NCI-H526 (cell line): ENCODE measurements at regions not wholly inside any gene's neighbourhood (a gene's known extent, or its start where the extent isn't known, plus 50 kb on each side); places are given as distances from the start of the nearest gene placed in this dataset.
A peak's percentile ranks its signal among the peaks of the same experiment; 100 is the strongest.

Experiments
- DNase-seq, 2 experiments: peaks; one replicate each; lab custom pipeline; 2025; lab: John Stamatoyannopoulos, UW

DNA sequence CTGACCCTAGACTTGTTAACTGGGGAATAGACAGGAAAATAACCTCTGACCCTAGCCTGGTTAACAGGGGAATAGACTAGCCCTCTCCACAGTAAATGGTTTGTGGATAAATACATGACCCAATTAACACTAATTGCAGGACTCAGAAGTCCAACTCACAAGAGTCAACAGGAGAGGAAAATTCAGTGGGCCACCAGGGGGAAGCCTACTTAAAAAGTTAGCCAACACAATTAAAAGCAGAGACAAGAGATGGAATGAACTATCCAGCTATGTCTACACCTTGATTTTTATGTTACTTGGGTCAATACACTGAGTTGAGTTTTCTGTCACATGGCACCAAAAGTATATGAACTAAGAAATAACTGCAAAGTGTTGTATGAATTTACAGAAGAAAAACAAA lies 158.8 kb upstream of the SLC39A10 start:
- DNase-seq: peak in 1 of 2 experiments; percentile 28

DNA sequence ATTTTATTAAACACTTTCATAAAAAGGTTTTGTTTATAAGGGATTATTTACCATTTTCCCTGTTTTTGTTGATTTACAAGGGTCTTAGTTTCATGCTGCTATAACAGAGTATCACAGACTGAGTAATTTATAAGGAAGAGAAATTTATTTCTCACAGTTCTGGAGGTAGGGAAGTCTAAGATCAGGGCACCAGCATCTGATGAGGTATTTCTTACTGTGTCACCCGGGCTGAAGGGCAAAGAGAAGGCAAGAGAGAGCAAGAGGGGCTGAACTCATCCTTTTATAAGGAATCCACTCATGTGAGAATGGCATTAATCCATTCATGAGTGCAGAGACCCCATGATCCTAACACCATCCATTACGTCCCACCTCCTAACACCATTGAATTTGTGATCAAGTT lies 160.0 kb upstream of the SLC39A10 start:
- no peak for DNase-seq

DNA sequence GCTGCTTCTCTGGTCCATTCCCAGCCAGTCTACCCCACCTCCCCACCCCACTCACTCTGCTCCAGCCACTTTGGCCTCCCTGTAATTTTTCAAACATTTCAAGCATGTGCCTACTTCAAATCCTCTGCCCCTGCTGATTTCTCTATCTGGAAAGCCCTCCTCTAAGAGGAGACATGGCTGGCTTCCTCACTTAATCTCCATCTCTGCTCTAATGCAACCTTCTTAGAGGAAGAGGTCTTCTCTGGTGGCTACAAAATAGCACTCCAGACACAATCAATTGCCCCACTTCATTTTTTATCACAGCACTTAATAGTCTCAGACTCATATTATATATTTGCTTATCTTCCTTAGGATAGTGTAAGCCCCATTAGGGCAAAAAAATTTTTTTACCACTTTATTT lies 161.1 kb upstream of the SLC39A10 start:
- DNase-seq: no peak

DNA sequence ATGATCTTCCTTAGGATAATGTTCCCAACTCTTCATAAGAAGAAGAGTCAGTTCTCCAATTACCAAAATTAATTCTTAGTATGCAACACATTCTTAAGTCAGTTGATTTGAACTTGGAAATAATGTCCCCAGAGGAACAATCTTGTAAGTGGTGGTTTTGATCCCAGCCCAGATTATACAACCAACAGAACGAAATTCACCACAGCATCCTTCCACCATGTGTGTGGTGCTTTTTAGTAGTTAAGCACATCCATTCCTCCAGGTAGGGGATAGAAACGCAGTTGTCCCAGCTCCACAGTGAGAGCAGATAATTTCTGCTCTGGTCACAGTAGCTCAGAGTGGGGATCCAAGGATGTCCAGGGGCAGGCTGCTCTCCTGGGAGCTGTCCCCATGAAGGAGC lies 161.7 kb upstream of the SLC39A10 start:
- no peak for DNase-seq

DNA sequence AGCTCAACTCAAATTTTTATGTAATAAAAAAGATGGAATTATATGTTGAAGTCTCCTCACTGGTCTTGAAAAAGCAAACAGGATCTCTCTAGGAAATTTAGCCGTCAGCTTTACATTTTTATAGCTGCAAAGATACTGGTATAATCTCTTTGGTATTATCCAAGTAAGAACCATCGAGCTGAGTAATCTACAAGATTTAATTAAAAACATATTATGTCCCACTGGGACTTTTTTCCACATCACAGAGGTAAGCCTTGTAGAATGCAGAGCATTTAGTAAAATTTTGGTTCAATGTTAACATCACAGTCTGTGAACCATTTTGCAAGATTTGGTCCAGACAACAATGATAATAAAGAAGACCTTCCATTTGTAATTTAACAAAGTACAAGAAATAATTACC lies 162.6 kb upstream of the SLC39A10 start:
- no peak for DNase-seq

DNA sequence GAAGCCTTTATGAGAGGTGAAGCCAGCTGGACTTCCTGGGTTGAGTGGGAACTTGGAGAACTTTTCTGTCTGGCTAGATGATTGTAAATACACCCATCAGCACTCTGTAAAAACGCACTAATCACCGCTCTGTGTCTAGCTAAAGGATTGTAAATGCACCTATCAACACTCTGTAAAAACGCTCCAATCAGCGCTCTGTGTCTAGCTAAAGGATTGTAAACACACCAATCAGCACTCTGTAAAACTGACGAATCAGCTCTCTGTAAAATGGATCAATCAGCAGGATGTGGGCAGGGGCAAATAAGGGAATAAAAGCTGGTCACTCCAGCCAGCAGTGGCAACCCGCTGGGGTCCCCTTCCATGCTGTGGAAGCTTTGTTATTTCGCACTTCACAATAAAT lies 163.6 kb upstream of the SLC39A10 start:
- no peak for DNase-seq

DNA sequence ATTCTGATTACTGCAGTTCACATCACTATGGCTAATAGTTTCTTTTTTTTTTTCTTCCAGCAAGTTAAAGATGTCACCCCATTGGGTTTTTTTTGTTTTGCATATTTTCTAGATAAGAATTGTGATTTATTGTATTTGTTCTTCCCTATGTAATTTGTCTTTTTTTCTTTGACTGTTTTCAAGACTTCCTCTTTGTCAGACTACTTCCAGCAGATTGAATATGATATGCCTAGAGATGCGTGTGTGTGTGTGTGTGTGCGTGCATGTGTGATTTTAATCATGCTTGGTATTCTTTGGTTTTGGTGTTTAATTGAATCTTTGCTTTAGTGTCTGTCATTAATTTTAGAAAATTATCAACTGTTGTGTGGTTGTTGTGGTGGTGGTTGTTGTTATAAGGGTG lies 166.7 kb upstream of the SLC39A10 start:
- no peak for DNase-seq

DNA sequence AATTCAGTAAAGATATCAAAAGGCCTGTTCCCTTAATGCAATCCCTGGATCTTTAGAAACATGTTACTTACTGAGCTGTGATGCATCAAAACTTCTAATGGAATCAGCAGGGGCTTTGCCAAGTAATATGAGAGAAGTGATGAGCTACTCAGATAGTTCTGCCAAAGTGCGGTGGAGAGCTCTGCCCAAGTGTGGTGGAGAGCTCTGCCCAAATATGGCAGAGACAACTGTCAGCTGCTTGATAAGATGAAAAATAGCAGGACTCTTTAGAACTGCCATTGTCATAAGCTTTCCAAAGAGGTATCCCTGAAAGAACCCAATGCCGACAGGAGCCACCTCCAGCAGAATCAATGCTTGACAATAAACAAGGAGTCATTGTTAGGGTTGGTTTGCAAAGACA lies 167.9 kb upstream of the SLC39A10 start:
- no peak for DNase-seq

DNA sequence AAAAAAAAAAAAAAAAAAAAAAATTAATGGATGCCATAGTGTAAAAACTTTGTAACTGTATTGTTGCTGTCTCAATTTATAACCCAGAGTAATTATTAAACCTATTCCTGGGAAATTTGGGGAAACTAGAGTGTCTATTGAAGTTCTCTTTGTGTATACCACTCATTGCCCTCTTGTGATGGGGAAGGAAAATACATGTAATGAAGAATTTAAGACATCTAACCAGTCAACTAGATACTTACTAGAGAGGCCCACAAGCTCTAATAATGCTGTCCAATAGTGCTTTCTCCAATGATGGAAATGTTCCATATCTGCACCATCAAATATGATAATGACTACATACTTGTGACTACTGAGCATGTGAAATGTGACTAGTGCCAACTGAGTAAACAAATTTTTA lies 168.5 kb upstream of the SLC39A10 start:
- no peak for DNase-seq

DNA sequence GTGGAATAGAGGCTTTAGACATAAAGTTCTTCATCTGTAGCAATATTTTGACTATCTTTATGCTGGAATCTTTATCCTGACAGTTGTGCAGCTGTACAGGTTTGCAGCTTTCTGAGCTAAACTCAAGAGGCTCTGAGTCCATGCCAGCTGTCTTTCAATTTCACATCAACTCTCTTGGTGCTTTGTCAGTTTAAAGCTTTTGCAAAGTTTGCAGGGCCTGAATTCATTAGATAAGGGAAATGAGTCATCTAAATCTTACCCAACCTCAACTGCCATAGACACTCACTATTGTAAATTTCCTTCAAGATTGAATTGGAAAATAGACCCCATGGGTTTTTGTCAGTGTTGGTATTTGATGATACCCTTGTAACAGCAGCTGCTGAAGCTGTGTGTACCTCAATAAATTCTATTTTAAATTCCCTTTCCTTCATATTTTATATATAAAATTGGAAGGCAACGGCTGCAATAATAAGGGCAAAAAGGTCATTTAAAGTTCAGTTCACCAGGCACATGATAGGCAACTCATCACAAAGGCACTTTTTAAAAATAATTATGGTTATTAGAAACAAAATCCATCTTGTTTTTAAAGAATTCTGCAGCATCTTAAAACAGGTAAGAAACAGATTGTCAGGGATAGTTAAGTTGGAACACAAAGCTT lies 169.9 kb upstream of the SLC39A10 start:
- no peak for DNase-seq

DNA sequence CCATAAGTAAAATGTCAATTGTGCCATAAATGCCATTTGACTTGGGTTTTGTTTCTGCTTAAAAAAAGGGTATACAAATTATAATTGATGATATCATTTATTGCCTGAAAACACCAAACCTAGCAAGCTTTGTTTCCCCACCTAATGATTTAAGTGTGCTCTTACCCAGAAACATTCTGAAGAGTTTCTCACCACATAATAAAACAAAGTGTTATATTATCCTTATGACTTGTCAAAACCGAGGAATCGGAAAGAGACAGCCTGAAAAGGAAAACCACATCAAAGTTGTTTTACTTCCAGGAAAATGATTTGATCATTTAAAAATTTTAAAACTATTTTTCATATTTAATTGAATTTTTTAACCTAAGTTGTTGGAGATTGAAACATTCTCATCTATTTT lies 170.5 kb upstream of the SLC39A10 start:
- DNase-seq: no peak

DNA sequence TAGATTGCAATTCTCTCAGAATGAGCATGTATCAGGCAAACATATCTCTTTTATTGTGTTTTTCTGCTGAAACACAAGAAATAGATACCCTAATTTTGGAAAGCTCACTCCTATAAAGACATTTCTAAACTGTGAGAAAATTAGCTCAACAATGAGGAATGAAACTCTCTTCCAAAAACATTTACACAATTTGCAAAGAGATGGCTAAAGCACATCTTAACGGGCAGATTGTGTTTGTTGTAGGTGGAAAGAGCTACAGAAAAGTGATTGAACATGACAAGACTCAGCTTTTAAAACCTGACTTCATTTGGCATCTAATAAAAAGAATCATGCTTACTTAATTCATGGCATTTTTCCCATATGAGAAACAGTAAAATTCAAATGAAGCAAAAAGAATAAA lies 175.0 kb upstream of the SLC39A10 start:
- no peak for DNase-seq

DNA sequence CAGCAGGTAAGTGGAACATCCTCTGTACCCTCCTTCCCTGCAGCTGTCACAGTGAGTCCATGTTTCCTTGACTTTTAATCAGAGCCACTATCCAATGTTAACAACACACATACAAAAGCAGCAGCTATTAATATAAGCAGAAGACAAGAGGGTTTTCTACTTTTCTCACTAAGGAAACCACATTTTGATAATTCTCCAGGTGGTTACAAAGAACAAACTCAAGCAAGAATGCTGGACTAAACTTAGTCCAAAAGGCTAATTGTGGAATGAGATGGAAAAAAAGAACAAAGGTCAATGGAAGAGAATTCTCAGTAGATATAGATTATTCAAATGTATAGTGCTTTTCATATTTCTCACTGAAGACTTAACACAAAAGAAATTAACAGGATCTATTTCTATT lies 176.9 kb upstream of the SLC39A10 start:
- no peak for DNase-seq

DNA sequence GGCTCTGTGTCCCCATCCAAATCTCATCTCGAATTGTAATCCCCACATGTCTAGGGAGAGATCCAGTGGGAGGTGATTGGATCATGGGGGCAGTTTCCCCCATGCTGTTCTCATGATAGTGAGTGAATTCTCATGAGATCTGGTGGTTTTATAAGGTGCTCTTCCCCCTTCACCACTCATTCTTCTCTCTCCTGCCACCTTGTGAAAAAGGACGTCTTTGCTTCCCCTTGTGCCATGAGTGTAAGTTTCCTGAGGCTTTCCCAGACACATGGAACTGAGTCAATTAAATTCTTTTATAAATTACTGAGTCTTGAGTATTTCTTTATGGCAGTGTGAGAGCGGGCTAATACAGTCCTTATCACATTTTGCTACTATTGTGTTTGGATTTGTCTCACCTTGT lies 177.6 kb upstream of the SLC39A10 start:
- no peak for DNase-seq

DNA sequence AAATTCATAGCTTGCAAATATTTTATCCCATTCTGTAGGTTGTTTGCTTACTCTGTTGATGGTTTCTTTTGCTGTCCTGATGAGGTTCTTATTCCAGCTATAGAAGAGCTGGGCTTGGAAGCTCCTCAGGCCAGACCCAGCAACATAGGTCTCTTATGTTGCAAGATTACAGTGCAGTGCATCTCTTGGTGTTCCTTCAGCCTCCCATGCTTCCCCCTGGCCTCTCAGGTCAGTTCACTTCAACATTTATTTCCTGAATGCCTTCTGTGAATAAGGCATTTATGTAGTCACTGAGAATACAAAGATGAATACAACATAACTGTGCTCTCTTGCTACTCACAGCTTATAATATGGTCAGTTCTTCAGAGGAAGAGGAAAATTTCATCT lies 179.0 kb upstream of the SLC39A10 start:
- no peak for DNase-seq

DNA sequence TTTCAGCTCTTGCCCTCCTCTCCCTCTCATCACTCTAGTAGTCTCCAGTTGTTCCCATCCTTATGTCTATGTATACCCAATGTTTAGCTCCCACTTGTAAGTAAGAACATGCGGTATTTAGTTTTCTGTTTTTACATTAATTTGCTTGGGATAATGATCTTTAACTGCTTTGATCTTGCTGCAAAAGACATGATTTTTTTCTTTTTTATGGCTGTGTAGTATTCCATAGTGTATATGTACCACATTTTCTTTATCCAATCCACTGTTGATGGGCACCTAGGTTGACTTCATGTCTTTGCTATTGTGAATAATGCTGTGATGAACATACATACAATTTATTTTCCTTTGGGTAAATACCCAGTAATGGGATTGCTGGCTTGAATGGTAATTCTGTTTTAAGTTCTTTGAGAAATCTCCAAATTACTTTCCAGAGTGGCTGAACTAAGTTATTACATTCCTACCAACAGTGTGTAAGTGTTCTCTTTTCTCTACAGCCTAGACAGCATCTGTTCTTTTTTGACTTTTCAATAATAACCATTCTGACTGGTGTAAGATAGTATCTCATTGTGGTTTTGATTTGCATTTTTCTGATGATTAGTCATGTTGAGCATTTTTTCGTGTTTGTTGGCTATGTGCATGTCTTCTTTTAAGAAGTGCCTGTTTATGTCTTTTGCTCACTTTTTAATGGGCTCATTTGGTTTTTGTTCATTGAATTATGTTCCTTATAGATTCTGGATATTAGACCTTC lies 179.6 kb upstream of the SLC39A10 start:
- DNase-seq: no peak

DNA sequence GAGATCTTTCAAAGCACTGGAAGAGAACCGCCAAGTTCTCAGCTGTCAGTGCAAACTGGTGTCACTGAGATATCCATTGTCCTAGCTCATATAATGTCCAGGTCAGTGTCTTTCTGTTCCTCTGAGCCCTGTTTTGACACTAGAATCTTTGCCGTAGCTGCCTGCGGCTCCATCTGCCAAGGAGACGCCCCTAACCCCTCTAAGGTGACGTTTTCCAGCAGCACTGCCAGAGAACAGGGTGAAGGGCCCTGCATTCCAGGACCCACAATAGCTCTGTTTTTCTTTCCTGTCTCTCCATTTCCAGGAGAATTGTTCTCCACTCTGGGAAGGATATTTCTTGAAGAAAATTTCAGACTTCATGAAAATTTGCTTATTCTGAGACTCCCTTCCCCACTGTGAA lies 181.7 kb upstream of the SLC39A10 start:
- DNase-seq: no peak

DNA sequence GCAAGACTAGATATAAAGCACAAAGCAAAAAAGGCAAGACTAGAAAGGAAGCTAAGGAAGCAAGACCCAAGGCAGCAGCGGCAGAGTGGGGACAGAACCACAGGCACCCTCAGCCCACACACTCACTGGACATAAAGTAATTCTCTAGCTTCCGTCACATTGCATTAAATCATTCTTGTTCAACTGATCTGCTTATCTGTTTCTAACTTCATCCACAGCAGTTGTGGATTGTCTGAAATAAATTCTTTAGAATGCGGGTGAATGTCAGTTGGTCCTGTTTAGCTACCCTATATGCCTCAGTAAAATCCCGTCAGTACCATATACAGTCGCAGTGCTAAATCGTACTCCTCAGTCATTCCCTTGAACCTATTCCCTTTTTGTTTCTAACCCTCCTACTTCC lies 183.2 kb upstream of the SLC39A10 start:
- no peak for DNase-seq

DNA sequence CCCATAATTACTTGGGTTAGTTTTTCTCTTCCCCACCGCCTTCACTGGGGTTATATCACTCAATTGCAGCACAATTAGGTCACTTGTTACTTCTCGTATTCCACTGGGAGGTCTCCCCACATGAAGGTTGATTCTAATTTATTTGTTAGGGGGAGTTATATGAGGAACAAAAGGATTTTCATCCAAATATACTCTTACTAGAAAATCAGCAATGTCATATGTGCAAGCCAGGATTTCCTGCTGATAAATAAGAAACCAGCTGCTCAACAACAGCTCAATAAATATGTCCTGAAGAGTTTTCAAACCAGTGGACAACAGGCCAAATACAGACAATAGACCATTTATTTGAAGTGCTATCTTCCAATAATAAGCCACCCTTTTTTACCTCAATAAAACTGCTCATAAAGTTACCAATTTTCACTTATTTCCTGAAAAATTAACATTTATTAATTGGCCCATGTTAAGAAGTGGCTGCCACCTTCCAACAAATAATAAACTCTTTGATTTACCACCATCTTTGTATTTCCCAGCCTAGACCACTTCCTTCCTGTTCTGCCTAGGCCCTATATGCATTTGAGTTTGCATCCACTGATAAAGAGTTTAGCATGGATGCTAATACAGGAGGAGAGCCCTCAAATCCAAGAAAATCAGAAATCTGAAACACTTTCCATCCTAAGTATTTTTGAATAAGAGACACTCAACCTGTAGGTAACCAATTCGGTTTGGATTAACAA lies 184.4 kb upstream of the SLC39A10 start:
- DNase-seq: no peak

DNA sequence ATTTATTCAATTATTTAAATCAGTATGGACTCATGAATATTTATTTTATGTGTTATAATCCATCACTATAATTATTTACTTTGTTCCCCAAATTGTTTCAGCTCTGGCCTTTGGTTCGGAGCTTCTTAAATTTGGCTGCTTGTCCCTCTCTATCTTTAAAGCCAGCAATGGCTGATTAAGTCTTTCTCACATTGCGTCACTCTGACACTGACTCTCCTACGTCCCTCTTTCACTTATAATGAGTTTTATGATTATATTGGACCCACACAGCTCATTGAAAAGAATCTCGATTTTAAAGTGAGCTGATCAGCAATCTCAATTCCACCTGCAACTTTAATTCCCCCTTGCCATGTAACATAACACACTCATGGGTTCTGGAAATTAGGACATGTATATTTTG lies 185.2 kb upstream of the SLC39A10 start:
- DNase-seq: no peak

DNA sequence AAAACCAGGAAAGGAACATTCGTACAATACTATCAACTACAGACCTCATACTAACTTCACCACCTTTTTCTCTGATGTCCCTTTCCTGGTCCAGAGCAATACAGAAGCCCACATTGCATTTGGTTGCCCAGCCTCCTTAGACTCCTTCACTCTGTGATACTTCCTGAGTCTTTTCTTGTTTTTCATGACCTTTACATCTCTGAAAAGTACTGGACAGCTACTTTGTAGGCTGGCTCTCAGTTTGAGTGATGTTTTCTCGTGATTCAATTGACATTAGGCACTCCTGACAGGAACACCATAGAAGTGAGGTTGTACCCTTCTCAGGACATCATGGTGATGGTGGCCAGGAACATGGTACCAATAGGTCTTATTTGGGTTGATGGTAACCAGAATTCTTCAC lies 185.9 kb upstream of the SLC39A10 start:
- no peak for DNase-seq

DNA sequence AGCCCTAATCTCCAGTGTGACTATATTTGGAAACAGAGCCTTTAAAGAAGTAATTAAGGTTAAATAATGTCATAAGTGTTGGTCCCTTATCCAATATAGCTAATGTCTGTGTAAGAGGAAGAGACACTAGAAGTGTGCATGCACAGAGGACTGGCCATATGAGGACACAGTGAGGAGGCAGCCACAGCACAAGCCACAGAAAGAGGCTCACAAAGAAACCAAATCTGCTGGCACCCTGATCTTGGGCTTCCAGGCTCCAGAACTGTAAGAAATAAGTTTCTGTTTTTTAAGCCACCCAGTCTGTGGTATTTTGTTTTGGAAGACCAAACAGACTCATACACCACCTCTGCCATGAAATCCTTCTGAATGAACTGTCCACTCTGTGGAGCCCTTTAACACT lies 186.4 kb upstream of the SLC39A10 start:
- DNase-seq: no peak

DNA sequence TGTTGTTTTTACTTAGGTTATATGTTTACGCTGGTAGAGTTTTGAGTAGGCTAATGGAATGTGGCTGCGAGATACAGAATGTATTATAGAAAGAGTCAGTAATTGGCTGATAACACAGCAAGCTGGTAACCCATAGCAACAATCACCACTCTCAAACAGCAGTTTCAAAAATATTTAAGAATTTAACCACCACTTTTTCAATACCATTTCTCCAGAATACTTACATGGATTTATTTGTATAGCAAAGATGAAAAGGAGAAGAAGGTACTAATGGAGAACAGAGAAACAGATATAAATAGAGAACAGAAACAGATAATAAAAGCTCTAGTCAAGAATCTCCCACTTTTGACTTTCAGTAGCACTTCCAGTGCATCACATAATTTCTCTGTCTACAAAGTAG lies 188.3 kb upstream of the SLC39A10 start:
- no peak for DNase-seq
